Heart left ventricle (tissue), 13 donors: ENCODE measurements at regions not wholly inside any gene's neighbourhood (a gene's known extent, or its start where the extent isn't known, plus 50 kb on each side); places are given as distances from the start of the nearest gene placed in this dataset.

Source experiments
- POLR2A ChIP-seq, 2 donors: fragments of 450-650 bp; IDR thresholded peaks; one replicate each; pipeline ENCODE4 v1.6.1; 2017; ENCODE audit warnings: antibody characterized with exemption in 2 of 2, mild to moderate bottlenecking in 2 of 2, moderate library complexity in 2 of 2
- TF ChIP-seq, protein P1 (sequence below), 12 donors: fragments of 200-600 bp; sonication (generic) in 4 of 12; IDR thresholded peaks; one replicate each; pipeline versions ENCODE4 v1.5.0 to v1.8.0; 2018 to 2022; ENCODE audit warnings: antibody characterized with exemption in 12 of 12, mild to moderate bottlenecking in 5 of 12
- donor health status: ischemic (EF 13 %, LVEDD 7.1; RV severe dilation, severe dysfunction).
- donor health status: DM: no; HTN: yes; CAD: no.
- donor health status: DM: no; HTN: no; CAD: no.
- donor health status: ischemic (EF 25% LVEDD 6.9; RV normal size, moderate dysfunction).
- donor health status: ischemic (EF 25% LVEDD 5.7; RV mildly dilated, moderate dysfunction).
- donor health status: ischemic (EF 35%, LVEDD 5.7; RV mildly dilated, moderate dysfunction).
- donor health status: nonischemic (EF 11% LVEDD 7.7; RV severe dilation, severe dysfunction).
- donor health status: DM: yes; HTN: yes; CAD: no.
- donor health status: PGD.
- donor health status: ischemic (EF 29% LVEDD 5.4; RV normal size, mild dysfunction).
- donor health status: nonischemic (EF 23%, LVEDD 6.1; RV moderate dilation, normal function).

GRCh38 chr13:89721216-89721615 lies 1626.3 kb upstream of the MIR17HG start:
- TF ChIP-seq, protein P1, sequence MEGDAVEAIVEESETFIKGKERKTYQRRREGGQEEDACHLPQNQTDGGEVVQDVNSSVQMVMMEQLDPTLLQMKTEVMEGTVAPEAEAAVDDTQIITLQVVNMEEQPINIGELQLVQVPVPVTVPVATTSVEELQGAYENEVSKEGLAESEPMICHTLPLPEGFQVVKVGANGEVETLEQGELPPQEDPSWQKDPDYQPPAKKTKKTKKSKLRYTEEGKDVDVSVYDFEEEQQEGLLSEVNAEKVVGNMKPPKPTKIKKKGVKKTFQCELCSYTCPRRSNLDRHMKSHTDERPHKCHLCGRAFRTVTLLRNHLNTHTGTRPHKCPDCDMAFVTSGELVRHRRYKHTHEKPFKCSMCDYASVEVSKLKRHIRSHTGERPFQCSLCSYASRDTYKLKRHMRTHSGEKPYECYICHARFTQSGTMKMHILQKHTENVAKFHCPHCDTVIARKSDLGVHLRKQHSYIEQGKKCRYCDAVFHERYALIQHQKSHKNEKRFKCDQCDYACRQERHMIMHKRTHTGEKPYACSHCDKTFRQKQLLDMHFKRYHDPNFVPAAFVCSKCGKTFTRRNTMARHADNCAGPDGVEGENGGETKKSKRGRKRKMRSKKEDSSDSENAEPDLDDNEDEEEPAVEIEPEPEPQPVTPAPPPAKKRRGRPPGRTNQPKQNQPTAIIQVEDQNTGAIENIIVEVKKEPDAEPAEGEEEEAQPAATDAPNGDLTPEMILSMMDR (IDR thresholded peaks at IDR 0.05), result no peak
- no peak for TF ChIP-seq POLR2A (IDR thresholded peaks at IDR 0.05)
